Ascending aorta (tissue), 2 donors: ENCODE measurements at regions not wholly inside any gene's neighbourhood (a gene's known extent, or its start where the extent isn't known, plus 50 kb on each side); places are given as distances from the start of the nearest gene placed in this dataset.

ENCODE experiments used
- DNase-seq, 2 donors: peaks; one replicate each; pipeline ENCODE4 v3.0.0-alpha.2; 2019; ENCODE audit warnings: low spot score in 2 of 2
- H3K27ac ChIP-seq, 2 donors: fragments of 200-600 bp; sonication (generic); one replicate each; pipeline ENCODE4 v1.5.1; 2016 to 2017; ENCODE audit warnings: mild to moderate bottlenecking in 1 of 2
- H3K27me3 ChIP-seq: fragments of 200-600 bp; sonication (generic); one replicate; pipeline ENCODE4 v1.5.1; 2017
- H3K36me3 ChIP-seq, 2 donors: fragments of 200-600 bp; sonication (generic); one replicate each; pipeline ENCODE4 v1.5.1; 2016
- H3K4me1 ChIP-seq, 2 donors: fragments of 200-600 bp; sonication (generic); one replicate each; pipeline ENCODE4 v1.5.1; 2016 to 2017; ENCODE audit warnings: mild to moderate bottlenecking in 1 of 2
- H3K4me3 ChIP-seq, 2 donors: fragments of 200-600 bp; sonication (generic); one replicate each; pipeline ENCODE4 v1.5.1; 2016 to 2017; ENCODE audit warnings: mild to moderate bottlenecking in 1 of 2
- H3K9me3 ChIP-seq, 2 donors: fragments of 200-600 bp; sonication (generic); one replicate each; pipeline ENCODE4 v1.5.1; 2016
- CTCF ChIP-seq, 3 experiments: fragments of 200-600 bp in 2 of 3; fragments of 450-650 bp in 1 of 3; sonication (generic) in 2 of 3; IDR thresholded peaks; one replicate each; pipeline ENCODE4 v1.5.1; 2016 to 2019; ENCODE audit warnings: antibody characterized with exemption in 3 of 3, mild to moderate bottlenecking in 1 of 3, moderate library complexity in 1 of 3
- intact Hi-C: fragments of 100-400 bp; cut with DNase I; formaldehyde crosslinking; loops from one replicate; pipeline ENCODE4 v1.15.1; 2023

GRCh38 chr4:129561886-129562671 lies 466.1 kb downstream of the C4orf33 start:
- intact Hi-C loops: no loop called here

GRCh38 chr4:129565214-129565613 lies 469.3 kb downstream of the C4orf33 start:
- intact Hi-C loops: no loop called here
- Histone ChIP-seq H3K4me1 (no peaks in the 10 kb centered on the region), H3K9me3 (no peaks in the 10 kb centered on the region), H3K27me3 (no peaks in the 10 kb centered on the region), H3K27ac (no peak overlapping the region), H3K4me3 (no peak overlapping the region), H3K36me3 (no peaks in the 10 kb centered on the region)
- DNase-seq: no peak
- no peak for TF ChIP-seq CTCF (IDR thresholded peaks at IDR 0.05)

More at GRCh38 chr4:129561886-129562671, 466.1 kb downstream of the C4orf33 start:
- Histone ChIP-seq H3K4me3 (no peak overlapping the region), H3K4me1 (no peaks in the 10 kb centered on the region), H3K27ac (no peak overlapping the region), H3K27me3 (no peaks in the 10 kb centered on the region), H3K36me3 (no peaks in the 10 kb centered on the region), H3K9me3 (no peaks in the 10 kb centered on the region)
- DNase-seq: no peak
- TF ChIP-seq CTCF (IDR thresholded peaks at IDR 0.05): no peak

GRCh38 chr4:129570326-129570725 lies 474.4 kb downstream of the C4orf33 start:
- no peak overlapping the region for H3K27ac ChIP-seq
- DNase-seq: no peak
- H3K9me3 ChIP-seq: no peaks in the 10 kb centered on the region
- intact Hi-C loops: no loop called here
- no peaks in the 10 kb centered on the region for H3K4me1 ChIP-seq
- no peak overlapping the region for H3K4me3 ChIP-seq
- TF ChIP-seq CTCF (IDR thresholded peaks at IDR 0.05): no peak
- no peaks in the 10 kb centered on the region for H3K36me3 ChIP-seq
- no peaks in the 10 kb centered on the region for H3K27me3 ChIP-seq

- DNase-seq: no peak
- H3K27ac ChIP-seq: no peak overlapping the region
- intact Hi-C loops: no loop called here
These were observed 482.4 kb downstream of the C4orf33 start for GRCh38 chr4:129578336-129578735.

GRCh38 chr4:129581305-129581704 lies 485.4 kb downstream of the C4orf33 start:
- no peak for TF ChIP-seq CTCF (IDR thresholded peaks at IDR 0.05)
- no peaks in the 10 kb centered on the region for H3K4me1 ChIP-seq
- intact Hi-C loops: no loop called here
- no peaks in the 10 kb centered on the region for H3K9me3 ChIP-seq
- no peaks in the 10 kb centered on the region for H3K27me3 ChIP-seq
- no peak for DNase-seq
- H3K27ac ChIP-seq: no peak overlapping the region
- H3K4me3 ChIP-seq: no peak overlapping the region
- no peaks in the 10 kb centered on the region for H3K36me3 ChIP-seq

More at GRCh38 chr4:129578336-129578735, 482.4 kb downstream of the C4orf33 start:
- Histone ChIP-seq H3K4me1 (no peaks in the 10 kb centered on the region), H3K27me3 (no peaks in the 10 kb centered on the region), H3K9me3 (no peaks in the 10 kb centered on the region), H3K4me3 (no peak overlapping the region), H3K36me3 (no peaks in the 10 kb centered on the region)
- TF ChIP-seq CTCF (IDR thresholded peaks at IDR 0.05): no peak
